ENCODE measurements at regions not wholly inside any gene's neighbourhood (a gene's known extent, or its start where the extent isn't known, plus 50 kb on each side); places are given as distances from the start of the nearest gene placed in this dataset.

DNA sequence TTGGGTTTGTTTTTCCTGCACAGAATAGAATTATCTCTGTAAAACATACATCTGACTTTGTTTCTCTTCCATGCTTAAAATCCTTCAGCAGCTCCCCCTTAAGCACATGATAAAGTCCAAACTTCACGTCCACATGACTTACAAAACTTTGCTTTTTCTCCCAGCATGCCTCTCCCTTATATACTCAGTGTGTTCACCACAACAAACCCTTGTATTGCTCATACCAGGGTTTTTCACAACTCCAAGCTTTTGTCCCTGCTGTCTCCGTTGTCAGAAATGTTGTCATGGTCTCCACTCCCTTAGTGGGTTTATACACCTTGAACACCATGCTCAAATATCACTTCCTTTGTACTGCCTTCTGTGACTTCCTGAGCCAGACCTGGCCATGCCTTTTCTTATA, 91.1 kb upstream of the MITF start:
- H3K4me1 ChIP-seq (ENCODE audit: insufficient read depth, low read length) = no peaks in the 10 kb centered on the region
- H3K27ac ChIP-seq (ENCODE audit: low read length) = no peak overlapping the region
- no peaks in the 10 kb centered on the region for H4K20me1 ChIP-seq (ENCODE audit: insufficient read depth, low read length)
- H3K36me3 ChIP-seq (ENCODE audit: insufficient read depth, low read length) = no peaks in the 10 kb centered on the region
- H3K4me3 ChIP-seq (ENCODE audit: low read depth in 1 of 2, low read length in 2 of 2) = no peak overlapping the region
- no peaks in the 10 kb centered on the region for H3K79me2 ChIP-seq (ENCODE audit: insufficient read depth, low read length)
- no peak overlapping the region for H2AFZ ChIP-seq (ENCODE audit: low read depth, low read length)
- no peak for ATAC-seq (ENCODE audit: insufficient read depth, low read depth)
- DNase-seq = no peak
- TF ChIP-seq EZH2 (IDR thresholded peaks at IDR 0.05; ENCODE audit: borderline replicate concordance, low read depth, low read length, severe bottlenecking) = no peak
- TF ChIP-seq, protein P1, sequence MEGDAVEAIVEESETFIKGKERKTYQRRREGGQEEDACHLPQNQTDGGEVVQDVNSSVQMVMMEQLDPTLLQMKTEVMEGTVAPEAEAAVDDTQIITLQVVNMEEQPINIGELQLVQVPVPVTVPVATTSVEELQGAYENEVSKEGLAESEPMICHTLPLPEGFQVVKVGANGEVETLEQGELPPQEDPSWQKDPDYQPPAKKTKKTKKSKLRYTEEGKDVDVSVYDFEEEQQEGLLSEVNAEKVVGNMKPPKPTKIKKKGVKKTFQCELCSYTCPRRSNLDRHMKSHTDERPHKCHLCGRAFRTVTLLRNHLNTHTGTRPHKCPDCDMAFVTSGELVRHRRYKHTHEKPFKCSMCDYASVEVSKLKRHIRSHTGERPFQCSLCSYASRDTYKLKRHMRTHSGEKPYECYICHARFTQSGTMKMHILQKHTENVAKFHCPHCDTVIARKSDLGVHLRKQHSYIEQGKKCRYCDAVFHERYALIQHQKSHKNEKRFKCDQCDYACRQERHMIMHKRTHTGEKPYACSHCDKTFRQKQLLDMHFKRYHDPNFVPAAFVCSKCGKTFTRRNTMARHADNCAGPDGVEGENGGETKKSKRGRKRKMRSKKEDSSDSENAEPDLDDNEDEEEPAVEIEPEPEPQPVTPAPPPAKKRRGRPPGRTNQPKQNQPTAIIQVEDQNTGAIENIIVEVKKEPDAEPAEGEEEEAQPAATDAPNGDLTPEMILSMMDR (IDR thresholded peaks at IDR 0.05; ENCODE audit: borderline replicate concordance, extremely low read depth, low read length, poor library complexity, severe bottlenecking) = no peak
- H3K9ac ChIP-seq (ENCODE audit: low read depth, low read length) = no peak overlapping the region
- H3K4me2 ChIP-seq (ENCODE audit: insufficient read depth, low read length) = no peak overlapping the region
- H3K9me3 ChIP-seq (ENCODE audit: insufficient read depth, low read length, severe bottlenecking) = no peaks in the 10 kb centered on the region
- peaks cover 4% of the 10 kb centered on the region for H3K27me3 ChIP-seq (ENCODE audit: insufficient read depth, low read length, poor library complexity)

DNA sequence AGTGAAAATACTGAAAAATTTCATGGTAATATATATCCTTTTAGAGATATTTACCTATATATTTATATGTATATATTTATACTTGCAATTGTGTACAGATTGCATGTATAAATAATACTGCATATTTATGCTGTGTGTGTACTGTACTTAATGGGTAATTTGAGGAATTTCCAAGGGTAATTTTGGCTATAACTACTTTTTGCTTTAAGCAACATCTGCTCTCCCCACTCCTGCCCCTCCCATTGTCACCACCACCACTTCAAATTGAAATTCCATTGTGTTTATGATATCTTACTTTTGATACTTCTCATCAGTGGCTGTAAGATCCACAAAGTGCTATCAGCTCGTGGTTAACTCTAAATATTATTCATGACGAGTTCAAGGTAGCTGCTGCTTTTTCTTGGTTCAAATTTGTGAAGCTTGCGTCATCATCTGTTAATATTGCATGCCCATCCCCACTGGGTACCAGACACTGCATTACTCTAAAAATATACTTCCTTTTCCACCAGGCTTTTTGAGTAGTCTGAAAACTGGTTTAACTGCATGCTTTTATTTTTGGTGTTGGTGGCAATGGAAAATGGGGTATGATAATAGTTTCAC, 91.7 kb upstream of the MITF start:
- Histone ChIP-seq H3K9me3 (ENCODE audit: insufficient read depth, low read length, severe bottlenecking) (no peaks in the 10 kb centered on the region), H3K27me3 (ENCODE audit: insufficient read depth, low read length, poor library complexity) (peaks cover 4% of the 10 kb centered on the region), H3K79me2 (ENCODE audit: insufficient read depth, low read length) (no peaks in the 10 kb centered on the region), H3K4me1 (ENCODE audit: insufficient read depth, low read length) (no peaks in the 10 kb centered on the region), H3K4me2 (ENCODE audit: insufficient read depth, low read length) (no peak overlapping the region), H4K20me1 (ENCODE audit: insufficient read depth, low read length) (no peaks in the 10 kb centered on the region), H3K36me3 (ENCODE audit: insufficient read depth, low read length) (no peaks in the 10 kb centered on the region), H3K9ac (ENCODE audit: low read depth, low read length) (no peak overlapping the region), H3K27ac (ENCODE audit: low read length) (no peak overlapping the region), H2AFZ (ENCODE audit: low read depth, low read length) (no peak overlapping the region), H3K4me3 (ENCODE audit: low read depth in 1 of 2, low read length in 2 of 2) (no peak overlapping the region)
- ATAC-seq (ENCODE audit: insufficient read depth, low read depth) (no peak), DNase-seq (no peak)
- TF ChIP-seq EZH2 (IDR thresholded peaks at IDR 0.05; ENCODE audit: borderline replicate concordance, low read depth, low read length, severe bottlenecking) = no peak
- TF ChIP-seq, protein P1 (IDR thresholded peaks at IDR 0.05; ENCODE audit: borderline replicate concordance, extremely low read depth, low read length, poor library complexity, severe bottlenecking) = no peak

DNA sequence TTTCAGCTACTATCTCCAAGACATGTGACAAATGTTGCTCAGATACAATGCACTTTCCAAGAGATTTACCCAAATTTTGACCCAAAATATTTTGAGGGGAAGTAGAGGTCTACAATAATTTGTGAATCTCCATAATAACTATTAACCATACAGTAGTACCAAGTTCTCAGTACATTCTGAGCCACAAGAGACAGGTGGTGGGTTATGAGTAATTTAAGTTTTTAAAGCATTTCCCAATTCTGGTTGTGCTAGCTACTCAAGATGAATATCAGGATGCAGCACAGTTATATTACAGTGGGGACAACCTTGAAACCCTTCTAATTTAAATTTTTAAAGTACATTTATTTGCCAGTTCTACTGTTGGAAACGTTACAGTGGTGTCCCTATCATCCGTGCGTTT, 92.2 kb upstream of the MITF start:
- ATAC-seq (ENCODE audit: insufficient read depth, low read depth) (no peak), DNase-seq (no peak)
- H3K27ac ChIP-seq (ENCODE audit: low read length) = no peak overlapping the region
- no peak overlapping the region for H3K9ac ChIP-seq (ENCODE audit: low read depth, low read length)
- no peaks in the 10 kb centered on the region for H3K36me3 ChIP-seq (ENCODE audit: insufficient read depth, low read length)
- H3K27me3 ChIP-seq (ENCODE audit: insufficient read depth, low read length, poor library complexity) = peaks cover 4% of the 10 kb centered on the region
- H4K20me1 ChIP-seq (ENCODE audit: insufficient read depth, low read length) = no peaks in the 10 kb centered on the region
- H3K79me2 ChIP-seq (ENCODE audit: insufficient read depth, low read length) = no peaks in the 10 kb centered on the region
- H3K4me1 ChIP-seq (ENCODE audit: insufficient read depth, low read length) = no peaks in the 10 kb centered on the region
- TF ChIP-seq, protein P1 (IDR thresholded peaks at IDR 0.05; ENCODE audit: borderline replicate concordance, extremely low read depth, low read length, poor library complexity, severe bottlenecking) = no peak
- TF ChIP-seq EZH2 (IDR thresholded peaks at IDR 0.05; ENCODE audit: borderline replicate concordance, low read depth, low read length, severe bottlenecking) = no peak
- no peak overlapping the region for H2AFZ ChIP-seq (ENCODE audit: low read depth, low read length)
- H3K4me3 ChIP-seq (ENCODE audit: low read depth in 1 of 2, low read length in 2 of 2) = no peak overlapping the region
- H3K9me3 ChIP-seq (ENCODE audit: insufficient read depth, low read length, severe bottlenecking) = no peaks in the 10 kb centered on the region
- no peak overlapping the region for H3K4me2 ChIP-seq (ENCODE audit: insufficient read depth, low read length)

Measured in DND-41 (cell line).